Activated T-cell treated with anti-CD3 and anti-CD28 coated beads, Interleukin-2, amount 50 U/mL, for 4 hours (primary cell): ENCODE measurements at regions not wholly inside any gene's neighbourhood (a gene's known extent, or its start where the extent isn't known, plus 50 kb on each side); places are given as distances from the start of the nearest gene placed in this dataset.

ENCODE experiments used
- ATAC-seq, 2 donors: fragments of 200-7000 bp; cut with Tn5 transposase; one replicate each; pipeline ENCODE4 v1.10.0; 2021
- DNase-seq: peaks from one replicate; pipeline ENCODE4 v3.0.0-alpha.2; 2020
- H3K27me3 Mint-ChIP-seq: one replicate; pipeline ENCODE4 v1.8.0; 2021; ENCODE audit warnings: low read depth, mixed read lengths
- H3K36me3 Mint-ChIP-seq: one replicate; pipeline ENCODE4 v1.8.0; 2022; ENCODE audit warnings: mixed read lengths; ENCODE audit not compliant: insufficient read depth
- H3K4me1 Mint-ChIP-seq: one replicate; pipeline ENCODE4 v1.8.0; 2021; ENCODE audit warnings: low read depth, mixed read lengths
- H3K4me3 Mint-ChIP-seq: one replicate; pipeline ENCODE4 v1.8.0; 2021; ENCODE audit warnings: mild to moderate bottlenecking, moderate library complexity, mixed read lengths
- H3K9me3 Mint-ChIP-seq: one replicate; pipeline ENCODE4 v1.8.0; 2021; ENCODE audit warnings: mixed read lengths

DNA sequence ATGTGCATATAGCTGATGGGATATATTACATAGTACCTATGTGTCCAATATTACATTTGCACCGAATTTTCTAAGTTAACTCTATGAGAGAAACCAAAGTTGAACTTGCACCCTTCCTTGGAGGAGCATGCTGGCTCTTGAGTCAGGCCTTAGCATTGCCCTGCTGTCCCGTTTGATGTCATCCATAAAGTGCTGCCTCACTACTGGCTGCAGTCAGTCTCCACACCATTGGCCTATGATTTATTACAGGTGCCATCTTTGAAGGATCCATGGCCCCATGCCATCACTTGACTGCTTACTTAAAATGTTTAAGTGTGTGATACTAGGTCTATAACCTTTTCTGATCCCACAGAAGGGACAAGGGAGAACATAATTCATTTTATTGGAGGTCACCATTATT is 249.3 kb upstream of the RBBP8 start:
- DNase-seq (no peak), ATAC-seq (no peak)
- H3K4me1 Mint-ChIP-seq: no peaks in the 10 kb centered on the region
- no peaks in the 10 kb centered on the region for H3K9me3 Mint-ChIP-seq
- peaks cover 4% of the 10 kb centered on the region for H3K27me3 Mint-ChIP-seq
- H3K4me3 Mint-ChIP-seq: no peak overlapping the region
- no peaks in the 10 kb centered on the region for H3K36me3 Mint-ChIP-seq

DNA sequence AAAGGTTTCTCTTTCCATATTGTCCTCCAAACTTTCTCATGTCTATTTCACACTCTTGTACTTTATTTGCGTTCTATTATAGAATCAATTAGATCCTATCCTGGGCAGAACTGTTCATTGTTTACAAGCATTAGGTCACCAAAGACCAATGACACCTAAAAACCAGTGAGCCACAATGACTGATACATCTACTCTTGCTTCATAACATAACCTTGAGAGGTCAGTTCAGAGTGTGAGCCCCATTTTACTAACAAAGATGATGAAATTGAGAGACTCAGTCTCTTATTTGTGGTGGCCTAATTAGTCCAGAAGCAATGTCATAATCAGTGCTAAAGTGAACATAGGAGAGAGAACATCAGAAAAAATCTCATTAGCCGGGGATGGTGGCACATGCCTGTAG is 248.9 kb upstream of the RBBP8 start:
- H3K27me3 Mint-ChIP-seq: peaks cover 4% of the 10 kb centered on the region
- H3K9me3 Mint-ChIP-seq: no peaks in the 10 kb centered on the region
- no peaks in the 10 kb centered on the region for H3K4me1 Mint-ChIP-seq
- H3K4me3 Mint-ChIP-seq: no peak overlapping the region
- H3K36me3 Mint-ChIP-seq: no peaks in the 10 kb centered on the region
- DNase-seq (no peak), ATAC-seq (no peak)

DNA sequence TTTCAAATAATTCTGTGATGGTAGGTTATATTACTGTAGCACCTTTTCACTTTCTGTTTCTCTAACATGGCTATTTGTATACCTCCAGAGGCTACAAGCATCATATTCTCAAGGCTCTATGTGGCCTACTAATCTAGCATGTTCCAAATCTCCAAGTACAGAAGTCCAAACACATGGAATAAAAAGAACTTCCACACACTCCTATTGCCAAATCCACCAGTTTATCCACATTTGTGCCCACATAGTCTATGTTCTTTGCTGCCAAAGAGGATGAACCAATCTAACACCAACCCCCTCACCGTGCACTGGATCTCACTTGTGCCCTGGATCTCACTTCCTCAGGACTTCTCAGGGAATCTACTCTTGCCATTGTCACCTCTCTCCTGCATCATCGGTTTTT is 247.3 kb upstream of the RBBP8 start:
- no peak for ATAC-seq
- Mint-ChIP-seq H3K27me3 (peaks cover 4% of the 10 kb centered on the region), H3K36me3 (no peaks in the 10 kb centered on the region), H3K9me3 (no peaks in the 10 kb centered on the region), H3K4me3 (no peak overlapping the region), H3K4me1 (no peaks in the 10 kb centered on the region)
- DNase-seq: no peak

DNA sequence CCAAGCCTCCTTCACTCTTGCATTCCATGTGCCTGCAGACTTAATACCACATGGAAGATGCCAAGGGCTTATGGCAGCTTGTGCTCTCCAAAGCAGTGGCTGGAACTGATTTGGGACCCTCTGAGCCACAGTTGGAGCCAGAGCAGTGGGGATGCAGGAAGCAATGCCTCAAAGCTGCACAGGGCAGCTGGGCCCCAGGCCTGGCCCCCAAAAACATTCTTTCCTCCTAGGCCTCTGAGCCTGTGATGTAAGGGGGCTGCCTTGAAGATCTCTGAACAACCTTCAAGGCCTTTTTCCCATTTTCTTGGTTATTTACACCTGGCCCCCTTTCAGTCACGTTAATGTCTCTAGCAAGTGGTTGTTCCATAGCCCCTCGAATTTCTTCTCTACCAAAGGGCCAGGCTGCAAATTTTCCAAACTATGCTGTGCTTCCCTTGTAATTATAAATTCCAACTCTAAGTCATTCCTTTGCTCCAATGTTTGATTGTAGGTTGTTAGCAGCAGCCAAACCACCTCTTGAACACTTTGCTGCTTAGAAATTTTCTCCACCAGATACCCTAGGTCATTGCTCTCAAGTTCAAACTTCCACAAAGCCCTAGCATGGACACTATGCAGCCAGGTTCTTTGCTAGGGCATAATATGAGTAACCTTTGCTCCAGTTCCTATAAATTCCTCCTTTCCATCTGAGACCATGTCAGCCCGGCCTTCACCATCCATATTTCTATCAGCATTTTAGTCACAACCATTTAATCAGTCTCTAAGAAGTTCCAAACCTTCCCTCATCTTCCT is 245.0 kb upstream of the RBBP8 start:
- no peaks in the 10 kb centered on the region for H3K36me3 Mint-ChIP-seq
- no peaks in the 10 kb centered on the region for H3K9me3 Mint-ChIP-seq
- no peak for ATAC-seq
- no peak for DNase-seq
- H3K27me3 Mint-ChIP-seq: peaks cover 3% of the 10 kb centered on the region
- H3K4me3 Mint-ChIP-seq: no peak overlapping the region
- no peaks in the 10 kb centered on the region for H3K4me1 Mint-ChIP-seq

DNA sequence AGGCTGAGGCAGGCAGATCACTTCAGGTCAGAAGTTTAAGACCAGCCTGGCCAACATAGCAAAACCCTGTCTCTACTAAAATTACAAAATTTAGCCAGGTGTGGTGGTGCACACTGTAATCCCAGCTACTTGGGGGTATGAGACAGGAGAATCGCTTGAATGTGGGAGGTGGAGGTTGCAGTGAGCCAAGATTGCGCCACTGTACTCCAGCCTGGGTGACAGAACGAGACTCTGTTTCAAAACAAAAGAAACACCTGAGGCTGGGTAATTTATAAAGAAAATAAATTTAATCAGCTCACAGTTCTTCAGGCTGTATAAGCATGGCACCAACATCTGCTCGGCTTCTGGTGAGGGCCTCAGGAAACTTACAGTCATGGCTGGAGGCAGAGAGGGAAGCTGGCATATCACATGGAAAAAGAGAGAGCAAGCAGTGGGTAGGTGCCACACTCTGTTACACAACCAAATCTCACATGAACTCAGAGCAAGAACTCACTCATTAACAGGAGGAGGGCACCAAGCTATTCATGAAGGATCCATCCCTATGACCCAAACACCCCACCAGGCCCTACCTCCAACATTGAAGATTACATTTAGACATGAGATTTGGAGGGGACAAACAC is 244.1 kb upstream of the RBBP8 start:
- H3K4me1 Mint-ChIP-seq: no peaks in the 10 kb centered on the region
- ATAC-seq (no peak), DNase-seq (no peak)
- no peak overlapping the region for H3K4me3 Mint-ChIP-seq
- H3K9me3 Mint-ChIP-seq: no peaks in the 10 kb centered on the region
- no peaks in the 10 kb centered on the region for H3K36me3 Mint-ChIP-seq
- H3K27me3 Mint-ChIP-seq: peaks cover 3% of the 10 kb centered on the region

- Mint-ChIP-seq H3K9me3 (no peaks in the 10 kb centered on the region), H3K27me3 (peaks cover 3% of the 10 kb centered on the region), H3K4me3 (no peak overlapping the region), H3K4me1 (no peaks in the 10 kb centered on the region), H3K36me3 (no peaks in the 10 kb centered on the region)
- ATAC-seq (no peak), DNase-seq (no peak)
These were observed 243.4 kb upstream of the RBBP8 start for GRCh38 chr18:22689712-22690111.

- Mint-ChIP-seq H3K4me3 (no peak overlapping the region), H3K27me3 (peaks cover 3% of the 10 kb centered on the region)
- DNase-seq: no peak
These were observed 242.6 kb upstream of the RBBP8 start for GRCh38 chr18:22690556-22690955.

DNA sequence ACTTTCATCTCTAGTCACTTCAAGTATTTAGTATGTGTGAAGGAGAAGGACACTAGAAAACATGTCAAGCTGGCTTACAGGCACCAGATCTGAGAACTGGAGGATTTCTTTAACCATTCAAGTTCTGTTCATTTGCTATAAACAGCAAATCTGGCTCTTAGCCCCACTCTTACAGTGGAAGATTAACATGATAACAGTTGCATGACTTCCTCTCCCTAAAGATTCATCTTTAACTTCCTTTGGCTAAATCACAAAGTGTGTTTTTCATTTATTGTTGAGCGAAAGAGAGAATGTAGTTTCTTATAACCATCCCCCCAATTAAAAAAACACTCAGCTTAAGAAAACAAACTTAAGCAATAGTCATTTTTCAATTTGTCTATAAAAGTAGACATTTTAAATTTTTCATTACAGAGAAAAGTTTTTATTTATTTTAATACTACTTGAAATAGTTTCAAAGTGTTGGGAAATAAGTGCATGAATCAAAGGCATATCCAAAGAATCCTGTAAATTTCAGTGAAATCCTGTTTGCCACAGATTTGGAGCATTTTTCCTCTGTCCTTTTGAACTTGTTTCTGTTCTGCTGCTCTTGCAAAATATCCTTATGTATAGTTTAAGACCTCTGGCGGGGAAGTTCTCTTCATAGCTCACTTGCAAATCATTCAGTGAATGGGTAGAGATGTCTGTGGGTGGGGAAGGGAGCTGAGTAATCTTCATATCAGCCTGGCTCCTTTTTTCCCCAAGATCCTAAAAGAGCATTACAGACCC is 241.0 kb upstream of the RBBP8 start:
- H3K4me1 Mint-ChIP-seq: no peaks in the 10 kb centered on the region
- ATAC-seq (no peak), DNase-seq (no peak)
- H3K36me3 Mint-ChIP-seq: no peaks in the 10 kb centered on the region
- H3K4me3 Mint-ChIP-seq: no peak overlapping the region
- H3K27me3 Mint-ChIP-seq: no peaks in the 10 kb centered on the region
- no peaks in the 10 kb centered on the region for H3K9me3 Mint-ChIP-seq

More at GRCh38 chr18:22690556-22690955, 242.6 kb upstream of the RBBP8 start:
- no peaks in the 10 kb centered on the region for H3K9me3 Mint-ChIP-seq
- H3K4me1 Mint-ChIP-seq: no peaks in the 10 kb centered on the region
- no peak for ATAC-seq
- no peaks in the 10 kb centered on the region for H3K36me3 Mint-ChIP-seq

DNA sequence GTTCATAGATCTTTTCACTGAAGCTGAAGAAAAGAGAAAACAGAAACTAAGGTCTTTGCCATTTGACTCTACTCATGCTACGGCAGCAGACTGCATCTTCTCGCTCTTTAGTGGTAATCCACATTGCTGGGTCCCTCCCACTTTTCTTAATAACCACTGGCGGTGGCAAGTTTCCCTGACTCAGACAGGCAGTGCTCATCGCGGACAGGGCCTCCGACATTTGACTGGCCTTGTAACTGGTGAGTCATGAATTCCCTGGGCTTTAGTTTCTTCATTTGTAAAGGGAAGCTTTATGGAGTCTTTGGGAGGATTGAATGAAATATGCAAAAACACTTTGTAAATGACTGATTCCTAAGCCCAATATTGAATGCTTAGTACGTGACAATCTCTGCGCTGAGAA is 238.2 kb upstream of the RBBP8 start:
- Mint-ChIP-seq H3K9me3 (peaks cover 2% of the 10 kb centered on the region), H3K27me3 (peaks cover 3% of the 10 kb centered on the region), H3K4me1 (no peaks in the 10 kb centered on the region), H3K36me3 (no peaks in the 10 kb centered on the region), H3K4me3 (no peak overlapping the region)
- DNase-seq (no peak), ATAC-seq (no peak)

DNA sequence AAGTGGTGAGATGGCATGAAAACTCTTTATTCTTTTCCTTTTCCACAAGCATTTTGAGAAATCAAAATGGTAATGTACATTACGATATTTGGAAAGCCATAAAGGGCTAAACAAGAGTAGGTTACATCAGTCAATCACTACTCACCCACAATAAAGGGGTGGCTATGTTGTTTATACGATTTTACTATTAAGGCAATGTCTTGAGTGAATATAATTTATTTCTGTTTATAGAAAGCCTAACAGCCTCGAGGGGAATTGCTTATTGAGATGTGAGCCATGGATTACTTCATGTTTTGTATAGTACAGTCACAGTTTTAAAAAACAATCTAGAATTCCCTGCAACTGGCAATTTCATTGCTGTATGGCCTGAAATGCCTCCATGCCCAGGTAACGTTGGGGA is 237.5 kb upstream of the RBBP8 start:
- no peak for ATAC-seq
- Mint-ChIP-seq H3K9me3 (peaks cover 3% of the 10 kb centered on the region), H3K36me3 (no peaks in the 10 kb centered on the region), H3K27me3 (peaks cover 5% of the 10 kb centered on the region), H3K4me1 (no peaks in the 10 kb centered on the region), H3K4me3 (no peak overlapping the region)
- no peak for DNase-seq

GRCh38 chr18:22697561-22697960 is 235.6 kb upstream of the RBBP8 start:
- Mint-ChIP-seq H3K4me3 (no peak overlapping the region), H3K4me1 (no peaks in the 10 kb centered on the region), H3K36me3 (no peaks in the 10 kb centered on the region), H3K9me3 (peaks cover 3% of the 10 kb centered on the region), H3K27me3 (peaks cover 5% of the 10 kb centered on the region)
- DNase-seq (no peak), ATAC-seq (no peak)

GRCh38 chr18:22698711-22699110 is 234.4 kb upstream of the RBBP8 start:
- ATAC-seq (no peak), DNase-seq (no peak)
- Mint-ChIP-seq H3K36me3 (no peaks in the 10 kb centered on the region), H3K27me3 (peaks cover 5% of the 10 kb centered on the region), H3K9me3 (peaks cover 3% of the 10 kb centered on the region), H3K4me3 (no peak overlapping the region), H3K4me1 (no peaks in the 10 kb centered on the region)

DNA sequence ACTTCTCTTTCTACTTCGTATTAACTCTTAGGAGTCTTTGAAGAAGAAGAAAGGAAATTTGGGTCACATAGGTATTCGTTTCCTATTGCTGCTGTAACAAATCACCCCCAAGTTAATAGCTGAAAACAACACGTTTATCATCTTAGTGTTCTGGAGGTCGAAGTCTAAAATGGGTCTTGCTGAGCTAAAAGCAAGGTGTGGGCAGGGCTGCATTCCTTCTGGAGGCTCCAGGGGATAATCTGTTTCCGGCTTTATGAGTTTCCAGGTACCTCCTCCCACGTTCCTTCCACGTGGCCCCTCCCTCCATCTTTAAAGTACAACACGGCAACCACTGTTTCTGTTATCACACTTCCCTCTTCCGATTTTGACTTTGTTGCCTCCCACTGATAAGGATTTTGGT is 233.5 kb upstream of the RBBP8 start:
- Mint-ChIP-seq H3K9me3 (peaks cover 3% of the 10 kb centered on the region), H3K27me3 (peaks cover 5% of the 10 kb centered on the region), H3K4me3 (no peak overlapping the region), H3K4me1 (no peaks in the 10 kb centered on the region), H3K36me3 (no peaks in the 10 kb centered on the region)
- no peak for DNase-seq
- ATAC-seq: no peak

GRCh38 chr18:22700920-22701319 is 232.2 kb upstream of the RBBP8 start:
- Mint-ChIP-seq H3K27me3 (peaks cover 5% of the 10 kb centered on the region), H3K4me1 (no peaks in the 10 kb centered on the region), H3K4me3 (no peak overlapping the region), H3K36me3 (no peaks in the 10 kb centered on the region), H3K9me3 (peaks cover 3% of the 10 kb centered on the region)
- DNase-seq (no peak), ATAC-seq (no peak)

DNA sequence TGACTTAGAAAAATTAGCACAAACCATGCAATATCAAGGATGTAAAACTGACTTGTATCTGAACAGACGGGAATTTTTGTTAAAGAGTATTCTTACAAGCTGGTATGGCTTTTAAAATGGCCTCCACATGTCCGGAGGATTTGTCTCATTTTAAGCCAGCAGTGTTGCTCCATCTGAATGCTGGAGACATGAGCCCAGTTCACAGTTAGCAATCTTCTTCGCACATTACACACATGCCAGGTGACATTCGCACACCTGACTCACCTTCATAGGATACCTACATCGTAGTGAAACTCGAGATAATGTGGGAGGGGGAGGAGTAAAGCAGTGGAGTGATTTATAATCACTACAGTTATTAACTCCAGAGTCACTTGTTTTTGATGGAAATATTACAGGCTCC is 231.8 kb upstream of the RBBP8 start:
- Mint-ChIP-seq H3K4me1 (no peaks in the 10 kb centered on the region), H3K9me3 (peaks cover 3% of the 10 kb centered on the region), H3K27me3 (peaks cover 5% of the 10 kb centered on the region), H3K4me3 (no peak overlapping the region), H3K36me3 (no peaks in the 10 kb centered on the region)
- no peak for ATAC-seq
- DNase-seq: no peak
